Astrocyte (in vitro differentiated cells and primary cell): ENCODE measurements at regions not wholly inside any gene's neighbourhood (a gene's known extent, or its start where the extent isn't known, plus 50 kb on each side); places are given as distances from the start of the nearest gene placed in this dataset.

ENCODE experiments used
- CTCF ChIP-seq: IDR thresholded peaks from 2 replicates; pipeline ENCODE4 v1.5.1; 2011; ENCODE audit warnings: low read depth, mild to moderate bottlenecking, inconsistent platforms, low read length, moderate library complexity; ENCODE audit not compliant: insufficient read depth
- EZH2 ChIP-seq: IDR thresholded peaks from 2 replicates; pipeline ENCODE4 v1.6.1; 2012; ENCODE audit warnings: mild to moderate bottlenecking, low read length, inconsistent platforms; ENCODE audit not compliant: insufficient read depth

- TF ChIP-seq CTCF (no peak), EZH2 (no peak)
These were observed 333.2 kb upstream of the MGMT start for GRCh38 chr10:129133856-129134255.
